T-helper 17 cell (primary cell): ENCODE measurements at regions not wholly inside any gene's neighbourhood (a gene's known extent, or its start where the extent isn't known, plus 50 kb on each side); places are given as distances from the start of the nearest gene placed in this dataset.

Source experiments
- ATAC-seq: fragments of 150-1000 bp; cut with Tn5 transposase; 2 replicates; pipeline ENCODE4 v1.10.0; 2021; ENCODE audit warnings: mild to moderate bottlenecking, moderate library complexity
- DNase-seq, 3 donors: peaks; one replicate each; pipeline versions ENCODE4 v3.0.0 to v3.0.0-alpha.2; 2020 to 2021
- H3K9me3 ChIP-seq: one replicate; pipeline ENCODE4 v1.7.0; 2013; ENCODE audit warnings: low read length, mild to moderate bottlenecking; ENCODE audit not compliant: control insufficient read depth, poor library complexity, severe bottlenecking
- H3K27ac Mint-ChIP-seq: one replicate; pipeline ENCODE4 v1.8.0; 2022; ENCODE audit warnings: mild to moderate bottlenecking, moderate library complexity, mixed read lengths
- H3K27me3 Mint-ChIP-seq: one replicate; pipeline ENCODE4 v1.8.0; 2022; ENCODE audit warnings: mixed read lengths
- H3K36me3 Mint-ChIP-seq: one replicate; pipeline ENCODE4 v1.8.0; 2022; ENCODE audit warnings: low read depth, mixed read lengths
- H3K4me1 Mint-ChIP-seq: one replicate; pipeline ENCODE4 v1.8.0; 2022; ENCODE audit warnings: mild to moderate bottlenecking, mixed read lengths
- H3K4me3 Mint-ChIP-seq: one replicate; pipeline ENCODE4 v1.8.0; 2022; ENCODE audit warnings: mild to moderate bottlenecking, moderate library complexity, mixed read lengths

DNA sequence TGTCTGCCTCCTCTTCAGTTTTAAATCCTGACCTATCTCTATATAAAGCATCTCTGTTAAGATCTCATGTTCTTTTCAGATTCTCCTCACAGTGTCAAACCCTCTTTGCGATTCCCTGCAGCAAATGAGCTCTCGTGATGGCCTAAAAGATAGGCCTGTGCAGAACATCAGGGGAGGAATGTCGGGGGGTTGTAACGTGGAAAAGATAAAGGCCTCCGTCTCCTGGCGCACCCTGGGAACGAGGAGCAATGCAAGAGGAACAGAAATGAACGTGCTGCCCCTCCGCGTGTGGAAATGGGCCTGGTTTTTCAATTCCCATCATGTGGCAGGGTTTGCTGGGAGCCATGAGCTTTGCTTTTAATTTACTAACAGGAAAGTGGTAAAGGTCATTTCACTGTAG is 285.0 kb upstream of the TPM1 start:
- Mint-ChIP-seq H3K4me3 (no peak overlapping the region), H3K27ac (no peak overlapping the region), H3K27me3 (peaks cover 30% of the 10 kb centered on the region)

GRCh38 chr15:62758126-62758951 is 284.2 kb upstream of the TPM1 start:
- Mint-ChIP-seq H3K4me3 (no peak overlapping the region), H3K27me3 (peaks cover 32% of the 10 kb centered on the region)
- DNase-seq: no peak

More for the DNA sequence above, 285.0 kb upstream of the TPM1 start:
- DNase-seq (no peak), ATAC-seq (no peak)
- Mint-ChIP-seq H3K36me3 (no peaks in the 10 kb centered on the region), H3K4me1 (no peaks in the 10 kb centered on the region)
- no peaks in the 10 kb centered on the region for H3K9me3 ChIP-seq

GRCh38 chr15:62758952-62759349 is 283.6 kb upstream of the TPM1 start:
- H3K4me1 Mint-ChIP-seq: no peaks in the 10 kb centered on the region

More at GRCh38 chr15:62758126-62758951, 284.2 kb upstream of the TPM1 start:
- ATAC-seq: no peak
- Mint-ChIP-seq H3K36me3 (no peaks in the 10 kb centered on the region), H3K27ac (no peak overlapping the region), H3K4me1 (no peaks in the 10 kb centered on the region)
- H3K9me3 ChIP-seq: no peaks in the 10 kb centered on the region

GRCh38 chr15:62760538-62760937 is 282.0 kb upstream of the TPM1 start:
- H3K4me3 Mint-ChIP-seq: no peak overlapping the region
- H3K4me1 Mint-ChIP-seq: peaks cover 4% of the 10 kb centered on the region
- H3K9me3 ChIP-seq: no peaks in the 10 kb centered on the region

More at GRCh38 chr15:62758952-62759349, 283.6 kb upstream of the TPM1 start:
- DNase-seq (no peak), ATAC-seq (no peak)
- H3K9me3 ChIP-seq: no peaks in the 10 kb centered on the region
- H3K4me3 Mint-ChIP-seq: no peak overlapping the region
- H3K27ac Mint-ChIP-seq: no peak overlapping the region
- H3K27me3 Mint-ChIP-seq: peaks cover 29% of the 10 kb centered on the region
- H3K36me3 Mint-ChIP-seq: no peaks in the 10 kb centered on the region

DNA sequence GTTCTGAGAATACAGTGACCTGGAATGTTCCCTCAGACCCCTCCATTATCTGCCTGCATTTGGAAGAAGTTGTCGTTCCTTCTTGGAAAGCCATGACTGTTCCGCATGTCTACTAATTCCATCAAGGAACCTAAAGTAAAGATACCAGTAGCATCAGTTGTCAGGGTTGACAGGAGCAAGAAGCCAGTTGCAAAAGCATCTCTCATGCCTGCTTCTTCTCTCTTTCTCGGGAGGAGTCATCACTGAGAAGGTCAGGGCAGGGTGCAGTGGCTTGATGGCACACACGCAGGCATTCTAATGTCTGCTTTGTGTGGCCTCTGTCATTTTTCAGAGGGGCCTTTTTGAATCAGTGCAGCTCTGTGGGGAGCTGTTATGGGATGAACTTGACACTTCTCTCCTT is 276.6 kb upstream of the TPM1 start:
- peaks cover 21% of the 10 kb centered on the region for H3K27me3 Mint-ChIP-seq
- no peak overlapping the region for H3K4me3 Mint-ChIP-seq
- peaks cover 4% of the 10 kb centered on the region for H3K4me1 Mint-ChIP-seq
- no peaks in the 10 kb centered on the region for H3K9me3 ChIP-seq
- H3K36me3 Mint-ChIP-seq: peaks cover 5% of the 10 kb centered on the region
- DNase-seq: no peak
- no peak overlapping the region for H3K27ac Mint-ChIP-seq
- ATAC-seq: no peak

More at GRCh38 chr15:62760538-62760937, 282.0 kb upstream of the TPM1 start:
- Mint-ChIP-seq H3K36me3 (peaks cover 4% of the 10 kb centered on the region), H3K27me3 (peaks cover 27% of the 10 kb centered on the region), H3K27ac (no peak overlapping the region)
- DNase-seq (no peak), ATAC-seq (no peak)

GRCh38 chr15:62766599-62766998 is 275.9 kb upstream of the TPM1 start:
- peaks cover 17% of the 10 kb centered on the region for H3K27me3 Mint-ChIP-seq
- H3K4me3 Mint-ChIP-seq: no peak overlapping the region
- peaks cover 5% of the 10 kb centered on the region for H3K36me3 Mint-ChIP-seq
- ATAC-seq (no peak), DNase-seq (no peak)
- H3K27ac Mint-ChIP-seq: no peak overlapping the region
- H3K9me3 ChIP-seq: no peaks in the 10 kb centered on the region
- peaks cover 4% of the 10 kb centered on the region for H3K4me1 Mint-ChIP-seq

DNA sequence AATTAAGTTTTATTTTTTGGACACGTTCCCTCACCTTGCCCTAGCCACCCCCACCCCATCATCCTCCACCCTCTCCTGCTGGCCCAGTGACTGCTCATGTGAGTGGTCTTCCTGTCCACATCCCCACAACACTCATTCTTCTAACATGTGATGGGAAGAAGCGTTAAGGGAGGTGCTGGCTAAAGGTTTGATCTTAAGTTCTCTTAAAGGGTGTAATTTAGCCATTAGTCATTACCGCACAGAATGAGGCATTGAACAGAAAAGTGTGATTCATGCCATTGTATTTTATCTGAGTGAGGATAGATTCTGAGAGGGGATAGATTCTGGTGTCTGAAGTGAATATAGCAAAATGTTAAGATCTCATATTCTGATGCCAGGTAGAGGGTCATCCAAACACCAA is 272.9 kb upstream of the TPM1 start:
- DNase-seq (no peak), ATAC-seq (no peak)
- H3K4me1 Mint-ChIP-seq: peaks cover 6% of the 10 kb centered on the region
- no peak overlapping the region for H3K27ac Mint-ChIP-seq
- no peak overlapping the region for H3K4me3 Mint-ChIP-seq
- peaks cover 5% of the 10 kb centered on the region for H3K36me3 Mint-ChIP-seq
- peaks cover 17% of the 10 kb centered on the region for H3K27me3 Mint-ChIP-seq
- H3K9me3 ChIP-seq: no peaks in the 10 kb centered on the region

GRCh38 chr15:62770111-62770660 is 272.4 kb upstream of the TPM1 start:
- DNase-seq: no peak
- no peak for ATAC-seq
- Mint-ChIP-seq H3K27ac (no peak overlapping the region), H3K4me3 (no peak overlapping the region), H3K4me1 (peaks cover 3% of the 10 kb centered on the region), H3K27me3 (peaks cover 16% of the 10 kb centered on the region), H3K36me3 (peaks cover 2% of the 10 kb centered on the region)
- H3K9me3 ChIP-seq: no peaks in the 10 kb centered on the region

DNA sequence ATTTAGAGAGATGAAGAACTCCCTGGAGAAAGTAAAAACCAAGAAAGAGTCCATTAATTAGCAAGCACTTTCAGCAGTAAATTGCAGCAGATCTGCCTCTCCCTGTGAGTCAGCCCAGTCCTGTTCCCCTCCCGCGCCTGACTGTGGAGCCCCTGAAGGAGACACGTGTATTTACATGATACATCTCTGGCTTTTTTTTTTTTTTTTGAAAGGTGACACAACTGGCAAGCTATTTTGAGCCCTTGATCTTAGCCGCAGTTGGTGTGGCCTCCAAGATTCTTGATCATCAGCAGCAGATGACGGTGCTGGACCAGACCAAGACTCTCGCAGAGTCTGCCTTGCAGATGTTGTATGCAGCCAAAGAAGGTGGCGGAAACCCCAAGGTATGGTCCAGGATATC is 271.8 kb upstream of the TPM1 start:
- ATAC-seq (no peak), DNase-seq (no peak)
- Mint-ChIP-seq H3K4me1 (peaks cover 2% of the 10 kb centered on the region), H3K27ac (no peak overlapping the region), H3K4me3 (no peak overlapping the region), H3K36me3 (peaks cover 2% of the 10 kb centered on the region), H3K27me3 (peaks cover 10% of the 10 kb centered on the region)
- no peaks in the 10 kb centered on the region for H3K9me3 ChIP-seq

GRCh38 chr15:62771234-62771633 is 271.3 kb upstream of the TPM1 start:
- no peaks in the 10 kb centered on the region for H3K9me3 ChIP-seq
- DNase-seq (no peak), ATAC-seq (no peak)
- Mint-ChIP-seq H3K4me1 (peaks cover 2% of the 10 kb centered on the region), H3K36me3 (peaks cover 2% of the 10 kb centered on the region), H3K27ac (no peak overlapping the region), H3K27me3 (peaks cover 10% of the 10 kb centered on the region), H3K4me3 (no peak overlapping the region)

- Mint-ChIP-seq H3K4me1 (peaks cover 2% of the 10 kb centered on the region), H3K27me3 (peaks cover 5% of the 10 kb centered on the region), H3K4me3 (no peak overlapping the region), H3K27ac (no peak overlapping the region), H3K36me3 (no peaks in the 10 kb centered on the region)
- ATAC-seq (no peak), DNase-seq (no peak)
- H3K9me3 ChIP-seq: no peaks in the 10 kb centered on the region
Measured at GRCh38 chr15:62773369-62774165, 269.0 kb upstream of the TPM1 start.

GRCh38 chr15:62775932-62776331 is 266.6 kb upstream of the TPM1 start:
- Mint-ChIP-seq H3K4me1 (peaks cover 2% of the 10 kb centered on the region), H3K36me3 (no peaks in the 10 kb centered on the region), H3K4me3 (no peak overlapping the region), H3K27ac (no peak overlapping the region), H3K27me3 (peaks cover 13% of the 10 kb centered on the region)
- no peak for ATAC-seq
- DNase-seq: no peak
- no peaks in the 10 kb centered on the region for H3K9me3 ChIP-seq

DNA sequence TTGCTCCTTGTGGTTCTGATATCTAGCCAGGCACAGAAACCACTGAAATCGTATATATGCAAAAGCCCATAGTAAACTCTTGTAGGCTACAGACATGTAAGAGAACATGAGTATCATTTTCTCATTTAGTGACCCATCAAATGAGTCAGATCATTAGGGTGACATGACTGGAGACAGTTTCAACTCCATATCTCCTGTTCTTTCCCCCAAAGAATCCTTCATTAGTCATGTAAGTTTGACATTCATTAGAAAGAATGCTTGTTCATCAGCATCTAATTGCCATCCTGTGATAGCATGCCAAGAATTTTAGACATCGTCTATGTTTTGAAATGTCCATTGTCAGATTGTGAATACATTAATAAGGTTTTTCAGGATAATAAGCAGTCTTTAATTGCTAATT is 264.9 kb upstream of the TPM1 start:
- H3K4me3 Mint-ChIP-seq: no peak overlapping the region
- no peak for DNase-seq
- peaks cover 23% of the 10 kb centered on the region for H3K27me3 Mint-ChIP-seq
- H3K27ac Mint-ChIP-seq: no peak overlapping the region
- no peaks in the 10 kb centered on the region for H3K9me3 ChIP-seq
- no peaks in the 10 kb centered on the region for H3K36me3 Mint-ChIP-seq
- no peak for ATAC-seq
- peaks cover 5% of the 10 kb centered on the region for H3K4me1 Mint-ChIP-seq
